ENCODE measurements at regions not wholly inside any gene's neighbourhood (a gene's known extent, or its start where the extent isn't known, plus 50 kb on each side); places are given as distances from the start of the nearest gene placed in this dataset.

- TF ChIP-seq USF2 (IDR thresholded peaks at IDR 0.05; ENCODE audit: low read length) = no peak
These were observed 63.9 kb upstream of the EDAR start (continued) for GRCh38 chr2:109052922-109053321.

Measured in H1 (cell line).